HL-60 (cell line): ENCODE measurements at regions not wholly inside any gene's neighbourhood (a gene's known extent, or its start where the extent isn't known, plus 50 kb on each side); places are given as distances from the start of the nearest gene placed in this dataset.

Experiments
- GABPA ChIP-seq: IDR thresholded peaks from 2 replicates; pipeline ENCODE4 v1.6.1; 2012; ENCODE audit warnings: low read depth
- POLR2AphosphoS5 ChIP-seq: IDR thresholded peaks from 2 replicates; pipeline ENCODE4 v1.6.1; 2012; ENCODE audit warnings: low read depth
- TF ChIP-seq, protein P1 (sequence below): IDR thresholded peaks from one replicate; pipeline ENCODE4 v1.5.1; 2011; ENCODE audit warnings: low read length, control low read depth, inconsistent platforms; ENCODE audit not compliant: insufficient read depth
- TF ChIP-seq, protein P2 (sequence below): IDR thresholded peaks from 2 replicates; pipeline ENCODE4 v1.6.1; 2012; ENCODE audit warnings: low read depth; ENCODE audit not compliant: insufficient replicate concordance

GRCh38 chr11:106186630-106187029 lies 109.2 kb downstream of the AASDHPPT start:
- TF ChIP-seq, protein P1, sequence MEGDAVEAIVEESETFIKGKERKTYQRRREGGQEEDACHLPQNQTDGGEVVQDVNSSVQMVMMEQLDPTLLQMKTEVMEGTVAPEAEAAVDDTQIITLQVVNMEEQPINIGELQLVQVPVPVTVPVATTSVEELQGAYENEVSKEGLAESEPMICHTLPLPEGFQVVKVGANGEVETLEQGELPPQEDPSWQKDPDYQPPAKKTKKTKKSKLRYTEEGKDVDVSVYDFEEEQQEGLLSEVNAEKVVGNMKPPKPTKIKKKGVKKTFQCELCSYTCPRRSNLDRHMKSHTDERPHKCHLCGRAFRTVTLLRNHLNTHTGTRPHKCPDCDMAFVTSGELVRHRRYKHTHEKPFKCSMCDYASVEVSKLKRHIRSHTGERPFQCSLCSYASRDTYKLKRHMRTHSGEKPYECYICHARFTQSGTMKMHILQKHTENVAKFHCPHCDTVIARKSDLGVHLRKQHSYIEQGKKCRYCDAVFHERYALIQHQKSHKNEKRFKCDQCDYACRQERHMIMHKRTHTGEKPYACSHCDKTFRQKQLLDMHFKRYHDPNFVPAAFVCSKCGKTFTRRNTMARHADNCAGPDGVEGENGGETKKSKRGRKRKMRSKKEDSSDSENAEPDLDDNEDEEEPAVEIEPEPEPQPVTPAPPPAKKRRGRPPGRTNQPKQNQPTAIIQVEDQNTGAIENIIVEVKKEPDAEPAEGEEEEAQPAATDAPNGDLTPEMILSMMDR, result no peak
- no peak for TF ChIP-seq POLR2AphosphoS5
- no peak for TF ChIP-seq GABPA
- TF ChIP-seq, protein P2, sequence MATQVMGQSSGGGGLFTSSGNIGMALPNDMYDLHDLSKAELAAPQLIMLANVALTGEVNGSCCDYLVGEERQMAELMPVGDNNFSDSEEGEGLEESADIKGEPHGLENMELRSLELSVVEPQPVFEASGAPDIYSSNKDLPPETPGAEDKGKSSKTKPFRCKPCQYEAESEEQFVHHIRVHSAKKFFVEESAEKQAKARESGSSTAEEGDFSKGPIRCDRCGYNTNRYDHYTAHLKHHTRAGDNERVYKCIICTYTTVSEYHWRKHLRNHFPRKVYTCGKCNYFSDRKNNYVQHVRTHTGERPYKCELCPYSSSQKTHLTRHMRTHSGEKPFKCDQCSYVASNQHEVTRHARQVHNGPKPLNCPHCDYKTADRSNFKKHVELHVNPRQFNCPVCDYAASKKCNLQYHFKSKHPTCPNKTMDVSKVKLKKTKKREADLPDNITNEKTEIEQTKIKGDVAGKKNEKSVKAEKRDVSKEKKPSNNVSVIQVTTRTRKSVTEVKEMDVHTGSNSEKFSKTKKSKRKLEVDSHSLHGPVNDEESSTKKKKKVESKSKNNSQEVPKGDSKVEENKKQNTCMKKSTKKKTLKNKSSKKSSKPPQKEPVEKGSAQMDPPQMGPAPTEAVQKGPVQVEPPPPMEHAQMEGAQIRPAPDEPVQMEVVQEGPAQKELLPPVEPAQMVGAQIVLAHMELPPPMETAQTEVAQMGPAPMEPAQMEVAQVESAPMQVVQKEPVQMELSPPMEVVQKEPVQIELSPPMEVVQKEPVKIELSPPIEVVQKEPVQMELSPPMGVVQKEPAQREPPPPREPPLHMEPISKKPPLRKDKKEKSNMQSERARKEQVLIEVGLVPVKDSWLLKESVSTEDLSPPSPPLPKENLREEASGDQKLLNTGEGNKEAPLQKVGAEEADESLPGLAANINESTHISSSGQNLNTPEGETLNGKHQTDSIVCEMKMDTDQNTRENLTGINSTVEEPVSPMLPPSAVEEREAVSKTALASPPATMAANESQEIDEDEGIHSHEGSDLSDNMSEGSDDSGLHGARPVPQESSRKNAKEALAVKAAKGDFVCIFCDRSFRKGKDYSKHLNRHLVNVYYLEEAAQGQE, result no peak
